ENCODE measurements at regions not wholly inside any gene's neighbourhood (a gene's known extent, or its start where the extent isn't known, plus 50 kb on each side); places are given as distances from the start of the nearest gene placed in this dataset.

- H3K27ac Mint-ChIP-seq, result no peak overlapping the region
- no peaks in the 10 kb centered on the region for H3K4me1 Mint-ChIP-seq
- no peaks in the 10 kb centered on the region for H3K27me3 Mint-ChIP-seq
- DNase-seq, result no peak
- CTCF ChIA-PET, result no interaction called here
- no peak overlapping the region for H3K4me3 Mint-ChIP-seq
- no peaks in the 10 kb centered on the region for H3K9me3 Mint-ChIP-seq
- H3K36me3 Mint-ChIP-seq, result no peaks in the 10 kb centered on the region
Observed at GRCh38 chr12:82529101-82529500, 157.6 kb upstream of the TMTC2 start.

- no peaks in the 10 kb centered on the region for H3K4me1 Mint-ChIP-seq
- H3K9me3 Mint-ChIP-seq, result no peaks in the 10 kb centered on the region
- DNase-seq, result no peak
- H3K27me3 Mint-ChIP-seq, result no peaks in the 10 kb centered on the region
- H3K36me3 Mint-ChIP-seq, result no peaks in the 10 kb centered on the region
- CTCF ChIA-PET, result interaction anchor here (0.7 kb wide), 1 partner anchor 12 kb away, joined by 3 read pairs; no protein-coding TSS in a partner anchor
- H3K27ac Mint-ChIP-seq, result no peak overlapping the region
- H3K4me3 Mint-ChIP-seq, result no peak overlapping the region
Observed at GRCh38 chr12:82529954-82530353, 156.8 kb upstream of the TMTC2 start.

GRCh38 chr12:82530394-82530793 lies 156.3 kb upstream of the TMTC2 start:
- DNase-seq, result no peak
- Mint-ChIP-seq H3K27ac (no peak overlapping the region), H3K27me3 (no peaks in the 10 kb centered on the region), H3K4me3 (no peak overlapping the region), H3K36me3 (no peaks in the 10 kb centered on the region), H3K9me3 (no peaks in the 10 kb centered on the region), H3K4me1 (no peaks in the 10 kb centered on the region)
- CTCF ChIA-PET, result interaction anchor here (0.7 kb wide), 1 partner anchor 13 kb away, joined by 3 read pairs; no protein-coding TSS in a partner anchor

DNA sequence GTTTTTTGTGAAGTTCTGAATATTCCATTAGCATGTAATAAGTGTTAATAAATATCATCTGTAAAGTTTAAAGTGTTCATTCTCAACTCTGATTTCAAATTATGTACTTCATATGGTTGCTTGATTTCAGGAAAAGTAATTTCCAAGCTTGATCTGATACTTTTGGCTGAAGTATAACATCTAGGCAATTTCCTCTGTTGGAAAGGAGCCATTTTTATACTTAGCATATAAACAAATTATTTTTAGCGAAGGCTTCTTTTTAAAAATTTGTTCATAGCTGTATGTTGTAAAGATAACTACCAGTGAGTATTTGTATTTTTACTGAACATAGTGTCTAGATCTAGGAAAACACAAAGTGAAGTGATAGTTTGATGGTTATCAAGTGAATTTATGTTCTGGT lies 153.4 kb upstream of the TMTC2 start:
- Mint-ChIP-seq H3K4me1 (no peaks in the 10 kb centered on the region), H3K27me3 (no peaks in the 10 kb centered on the region), H3K27ac (no peak overlapping the region), H3K4me3 (no peak overlapping the region), H3K36me3 (no peaks in the 10 kb centered on the region), H3K9me3 (no peaks in the 10 kb centered on the region)
- CTCF ChIA-PET, result no interaction called here
- no peak for DNase-seq

DNA sequence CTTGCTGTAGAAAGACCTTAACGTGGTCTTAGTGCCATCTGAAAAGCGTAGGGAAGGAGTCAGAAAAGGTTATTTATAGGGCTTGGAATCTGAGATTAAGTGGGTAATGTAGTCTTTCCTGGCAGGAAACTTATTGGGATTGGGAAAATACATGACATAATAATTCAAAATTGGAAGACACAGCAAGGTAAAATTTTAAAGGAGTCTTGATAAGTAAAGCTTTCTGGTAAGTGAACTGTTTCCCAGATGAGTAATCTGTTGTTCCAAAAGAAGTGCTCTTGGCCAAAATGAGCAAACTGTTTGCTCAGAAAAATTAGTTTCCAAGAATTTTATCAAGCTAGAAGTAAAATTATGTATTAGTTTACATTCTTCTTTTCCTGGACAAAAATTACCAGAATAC lies 149.3 kb upstream of the TMTC2 start:
- H3K36me3 Mint-ChIP-seq, result no peaks in the 10 kb centered on the region
- peaks cover 2% of the 10 kb centered on the region for H3K9me3 Mint-ChIP-seq
- no peaks in the 10 kb centered on the region for H3K27me3 Mint-ChIP-seq
- H3K4me3 Mint-ChIP-seq, result no peak overlapping the region
- CTCF ChIA-PET, result no interaction called here
- no peaks in the 10 kb centered on the region for H3K4me1 Mint-ChIP-seq
- no peak overlapping the region for H3K27ac Mint-ChIP-seq
- no peak for DNase-seq

DNA sequence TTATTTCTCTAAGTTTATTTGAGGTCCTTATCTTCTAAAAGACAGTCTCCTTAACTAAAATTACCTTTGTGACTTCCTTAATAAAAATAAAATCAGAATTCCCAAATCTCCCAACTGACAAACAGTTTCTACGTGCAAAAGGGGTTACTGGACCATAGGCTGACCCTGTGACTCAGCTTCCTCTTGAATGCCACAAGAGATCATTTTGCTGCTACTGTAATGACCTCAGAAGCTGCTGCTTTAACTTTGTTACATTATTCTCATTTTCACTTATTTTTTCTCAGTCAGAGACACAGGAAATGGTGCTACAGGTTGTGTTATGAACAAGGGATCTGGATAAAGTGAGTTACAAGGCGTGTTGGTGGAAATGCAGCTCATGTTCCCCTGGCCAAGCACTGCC lies 132.2 kb upstream of the TMTC2 start:
- CTCF ChIA-PET, result no interaction called here
- no peak for DNase-seq
- Mint-ChIP-seq H3K9me3 (peaks cover 4% of the 10 kb centered on the region), H3K4me3 (no peak overlapping the region), H3K27me3 (no peaks in the 10 kb centered on the region), H3K4me1 (no peaks in the 10 kb centered on the region), H3K36me3 (no peaks in the 10 kb centered on the region), H3K27ac (no peak overlapping the region)

- Mint-ChIP-seq H3K27ac (no peak overlapping the region), H3K27me3 (no peaks in the 10 kb centered on the region), H3K4me3 (no peak overlapping the region), H3K4me1 (no peaks in the 10 kb centered on the region), H3K9me3 (no peaks in the 10 kb centered on the region), H3K36me3 (no peaks in the 10 kb centered on the region)
- CTCF ChIA-PET, result no interaction called here
- DNase-seq, result no peak
Observed at GRCh38 chr12:82555699-82556098, 131.0 kb upstream of the TMTC2 start.

GRCh38 chr12:82565966-82566365 lies 120.7 kb upstream of the TMTC2 start:
- no peaks in the 10 kb centered on the region for H3K27me3 Mint-ChIP-seq
- H3K4me3 Mint-ChIP-seq, result no peak overlapping the region
- no peak for DNase-seq
- H3K9me3 Mint-ChIP-seq, result no peaks in the 10 kb centered on the region
- H3K27ac Mint-ChIP-seq, result no peak overlapping the region
- H3K36me3 Mint-ChIP-seq, result no peaks in the 10 kb centered on the region
- H3K4me1 Mint-ChIP-seq, result no peaks in the 10 kb centered on the region
- CTCF ChIA-PET, result no interaction called here

DNA sequence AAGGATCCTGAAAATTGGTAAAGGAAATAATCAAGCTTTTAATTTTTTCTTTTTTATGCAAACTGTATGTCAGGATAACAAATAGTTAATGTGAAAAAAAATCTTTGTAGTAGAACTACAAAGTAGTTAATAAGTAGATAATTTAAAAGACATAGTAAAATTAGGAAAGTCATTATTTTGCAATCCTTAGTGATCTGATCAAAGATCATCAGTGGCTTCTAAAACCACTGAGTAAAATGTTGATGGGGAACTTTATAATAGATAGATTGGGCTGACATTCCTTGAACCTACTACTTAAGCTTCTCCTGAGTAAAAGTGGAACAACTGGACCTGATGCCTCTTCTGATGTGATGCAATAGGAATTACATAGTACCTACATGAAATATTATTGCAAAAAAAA lies 119.0 kb upstream of the TMTC2 start:
- CTCF ChIA-PET, result no interaction called here
- Mint-ChIP-seq H3K4me3 (no peak overlapping the region), H3K4me1 (no peaks in the 10 kb centered on the region), H3K27me3 (no peaks in the 10 kb centered on the region), H3K27ac (no peak overlapping the region), H3K9me3 (no peaks in the 10 kb centered on the region), H3K36me3 (no peaks in the 10 kb centered on the region)
- no peak for DNase-seq

GRCh38 chr12:82574191-82574590 lies 112.5 kb upstream of the TMTC2 start:
- Mint-ChIP-seq H3K27ac (no peak overlapping the region), H3K27me3 (no peaks in the 10 kb centered on the region), H3K4me3 (no peak overlapping the region), H3K9me3 (no peaks in the 10 kb centered on the region), H3K4me1 (no peaks in the 10 kb centered on the region), H3K36me3 (no peaks in the 10 kb centered on the region)
- DNase-seq, result no peak
- CTCF ChIA-PET, result no interaction called here

DNA sequence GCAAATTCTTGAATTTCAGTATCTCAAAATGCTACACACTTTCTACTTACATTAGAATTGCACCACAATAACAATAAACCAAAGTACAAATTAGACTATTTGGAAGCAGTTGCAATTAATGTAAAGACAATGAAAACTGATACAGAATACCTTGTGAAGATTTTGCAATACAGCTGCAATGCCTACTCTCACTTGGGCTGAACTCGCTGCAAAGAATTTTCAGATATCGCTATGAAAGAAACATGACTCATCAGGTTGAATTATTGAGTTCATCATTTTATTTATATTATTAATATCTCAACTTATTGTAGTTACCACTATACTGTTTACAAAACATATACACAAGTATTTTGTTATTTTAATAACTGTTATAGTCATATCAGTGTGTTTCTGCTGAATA lies 108.0 kb upstream of the TMTC2 start:
- no peaks in the 10 kb centered on the region for H3K4me1 Mint-ChIP-seq
- CTCF ChIA-PET, result no interaction called here
- no peaks in the 10 kb centered on the region for H3K36me3 Mint-ChIP-seq
- no peak overlapping the region for H3K27ac Mint-ChIP-seq
- DNase-seq, result no peak
- H3K4me3 Mint-ChIP-seq, result no peak overlapping the region
- H3K9me3 Mint-ChIP-seq, result no peaks in the 10 kb centered on the region
- H3K27me3 Mint-ChIP-seq, result no peaks in the 10 kb centered on the region

- peaks cover 9% of the 10 kb centered on the region for H3K9me3 Mint-ChIP-seq
- CTCF ChIA-PET, result no interaction called here
- no peak overlapping the region for H3K27ac Mint-ChIP-seq
- no peaks in the 10 kb centered on the region for H3K4me1 Mint-ChIP-seq
- no peak for DNase-seq
- H3K27me3 Mint-ChIP-seq, result no peaks in the 10 kb centered on the region
- H3K36me3 Mint-ChIP-seq, result no peaks in the 10 kb centered on the region
- H3K4me3 Mint-ChIP-seq, result no peak overlapping the region
Observed at GRCh38 chr12:82583756-82584155, 103.0 kb upstream of the TMTC2 start.

GRCh38 chr12:82593143-82593542 lies 93.6 kb upstream of the TMTC2 start:
- Mint-ChIP-seq H3K27ac (no peak overlapping the region), H3K4me3 (no peak overlapping the region), H3K4me1 (no peaks in the 10 kb centered on the region), H3K9me3 (peaks cover 8% of the 10 kb centered on the region), H3K36me3 (no peaks in the 10 kb centered on the region), H3K27me3 (no peaks in the 10 kb centered on the region)
- no peak for DNase-seq
- CTCF ChIA-PET, result no interaction called here

DNA sequence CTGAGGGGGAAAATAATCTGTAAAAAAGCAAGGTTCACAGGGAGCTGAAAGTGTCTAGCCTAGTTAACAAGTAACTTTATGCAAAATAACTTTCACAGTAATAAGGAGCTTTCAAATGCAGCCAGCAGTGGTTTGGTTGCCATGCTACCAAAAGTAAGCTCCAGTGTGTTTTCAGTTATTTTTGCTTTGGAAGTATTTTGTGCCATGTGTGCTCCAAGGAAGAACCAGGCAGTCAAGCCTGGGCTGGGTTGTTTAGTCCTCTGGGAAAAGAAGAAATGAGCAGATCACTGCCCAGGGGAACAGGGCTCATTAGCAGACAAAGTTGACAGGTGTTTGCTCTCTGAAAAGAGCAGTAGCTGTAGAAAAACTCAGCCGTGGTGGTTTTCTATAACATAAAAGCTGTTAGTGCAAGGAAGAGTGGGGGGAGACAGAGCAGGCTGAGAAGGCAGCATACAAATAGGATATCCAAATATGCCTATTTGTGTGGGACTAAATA lies 92.8 kb upstream of the TMTC2 start:
- peaks cover 6% of the 10 kb centered on the region for H3K9me3 Mint-ChIP-seq
- no peaks in the 10 kb centered on the region for H3K27me3 Mint-ChIP-seq
- no peak overlapping the region for H3K4me3 Mint-ChIP-seq
- H3K4me1 Mint-ChIP-seq, result no peaks in the 10 kb centered on the region
- no peak overlapping the region for H3K27ac Mint-ChIP-seq
- no peak for DNase-seq
- CTCF ChIA-PET, result no interaction called here
- no peaks in the 10 kb centered on the region for H3K36me3 Mint-ChIP-seq

DNA sequence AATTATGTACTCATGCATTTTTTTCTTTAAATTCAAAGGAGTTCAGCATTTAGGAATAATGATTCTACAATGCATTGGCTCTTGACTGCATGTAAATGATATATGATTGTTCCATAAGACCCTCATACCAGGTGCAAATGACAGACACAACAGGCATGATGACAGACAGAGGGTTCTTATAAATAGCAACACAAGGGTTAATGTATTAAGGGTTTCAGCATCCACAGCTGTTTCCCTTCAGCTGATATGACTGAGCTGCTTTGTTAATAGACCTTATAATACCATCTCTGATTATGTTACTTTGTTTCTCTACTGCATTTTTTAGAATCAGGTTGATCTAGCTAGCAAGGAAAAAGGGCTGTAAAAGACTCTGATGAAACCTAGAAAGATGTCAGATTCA lies 90.8 kb upstream of the TMTC2 start:
- H3K4me1 Mint-ChIP-seq, result no peaks in the 10 kb centered on the region
- H3K4me3 Mint-ChIP-seq, result no peak overlapping the region
- CTCF ChIA-PET, result no interaction called here
- H3K27me3 Mint-ChIP-seq, result no peaks in the 10 kb centered on the region
- H3K36me3 Mint-ChIP-seq, result no peaks in the 10 kb centered on the region
- DNase-seq, result no peak
- H3K9me3 Mint-ChIP-seq, result no peaks in the 10 kb centered on the region
- no peak overlapping the region for H3K27ac Mint-ChIP-seq

- H3K36me3 Mint-ChIP-seq, result no peaks in the 10 kb centered on the region
- CTCF ChIA-PET, result no interaction called here
- H3K4me1 Mint-ChIP-seq, result no peaks in the 10 kb centered on the region
- H3K27ac Mint-ChIP-seq, result no peak overlapping the region
- H3K9me3 Mint-ChIP-seq, result no peaks in the 10 kb centered on the region
- no peak overlapping the region for H3K4me3 Mint-ChIP-seq
- no peaks in the 10 kb centered on the region for H3K27me3 Mint-ChIP-seq
- DNase-seq, result no peak
Observed at GRCh38 chr12:82596483-82596882, 90.2 kb upstream of the TMTC2 start.

All from activated naive CD4-positive, alpha-beta T cell treated with anti-CD3 and anti-CD28 coated beads, Interleukin-2, amount 10 ng/mL, durations not matched to agents 7 days and 5 days (primary cell).